B cell (primary cell): ENCODE measurements at regions not wholly inside any gene's neighbourhood (a gene's known extent, or its start where the extent isn't known, plus 50 kb on each side); places are given as distances from the start of the nearest gene placed in this dataset.

Experiments used
- ATAC-seq: fragments of 200-7000 bp; cut with Tn5 transposase; one replicate; pipeline ENCODE4 v1.10.0; 2021; ENCODE audit warnings: low read depth, mild to moderate bottlenecking, moderate number of reproducible peaks, moderate library complexity
- CTCF ChIA-PET: fragments of 350-600 bp; sonication (Branson Sonifier 250); formaldehyde crosslinking; loops from one replicate; lab custom pipeline; 2021; ENCODE audit warnings: antibody characterized with exemption, inconsistent platforms; lab: Charles Lee
- POLR2A ChIA-PET: fragments of 350-600 bp; sonication (Branson Sonifier 250); formaldehyde crosslinking; loops from one replicate; lab custom pipeline; 2021; ENCODE audit warnings: antibody characterized with exemption; lab: Charles Lee
- DNase-seq: peaks from one replicate; pipeline ENCODE4 v3.0.0; 2013
- H2AFZ ChIP-seq: 2 replicates; pipeline ENCODE4 v1.6.1; 2012; ENCODE audit warnings: mild to moderate bottlenecking, low read depth, low read length; ENCODE audit not compliant: insufficient read depth, poor library complexity, severe bottlenecking
- H3K27ac ChIP-seq, 2 donors: 1 replicate in 1 of 2; 2 replicates in 1 of 2; pipeline ENCODE4 v1.5.1; 2012 to 2013; ENCODE audit warnings: low read length in 2 of 2, mild to moderate bottlenecking in 2 of 2, moderate library complexity in 1 of 2
- H3K27me3 ChIP-seq, 4 experiments: fragments of 200-600 bp in 1 of 4; sonication (generic) in 1 of 4; replicated peaks in 1 of 4; 1 replicate in 2 of 4; 2 replicates in 2 of 4; pipeline versions ENCODE4 v1.6.1 to v1.7.0; 2013 to 2016; ENCODE audit warnings: low read length in 3 of 4, mild to moderate bottlenecking in 2 of 4, mixed read lengths in 1 of 4, moderate library complexity in 1 of 4; ENCODE audit not compliant: insufficient read depth in 4 of 4, control insufficient read depth in 3 of 4; ENCODE audit errors: control extremely low read depth in 1 of 4
- H3K36me3 ChIP-seq, 2 experiments: replicated peaks in 1 of 2; 1 replicate in 1 of 2; 2 replicates in 1 of 2; pipeline versions ENCODE4 v1.6.1 to v1.7.1; 2013; ENCODE audit warnings: low read length in 1 of 2; ENCODE audit not compliant: insufficient read depth in 2 of 2, control insufficient read depth in 1 of 2; ENCODE audit errors: control extremely low read depth in 1 of 2, extremely low read depth in 1 of 2
- H3K4me1 ChIP-seq, 2 donors: fragments of 200-600 bp in 1 of 2; sonication (generic) in 1 of 2; 1 replicate in 1 of 2; 2 replicates in 1 of 2; pipeline versions ENCODE4 v1.5.1 to v1.6.1; 2013 to 2017; ENCODE audit warnings: low read length in 2 of 2; ENCODE audit not compliant: control insufficient read depth in 2 of 2, insufficient read depth in 2 of 2
- H3K4me2 ChIP-seq: replicated peaks from 2 replicates; pipeline ENCODE3; 2012; ENCODE audit warnings: mild to moderate bottlenecking, low read depth, low read length; ENCODE audit not compliant: poor library complexity, severe bottlenecking
- H3K4me3 ChIP-seq, 5 experiments: fragments of 200-600 bp in 1 of 5; sonication (generic) in 1 of 5; 1 replicate in 3 of 5; 2 replicates in 2 of 5; pipeline versions ENCODE4 v1.5.1 to v1.7.0; 2011 to 2016; ENCODE audit warnings: low read length in 4 of 5, mild to moderate bottlenecking in 4 of 5, low read depth in 2 of 5, control low read depth in 1 of 5, moderate library complexity in 1 of 5; ENCODE audit not compliant: insufficient read depth in 1 of 5; ENCODE audit errors: control extremely low read depth in 1 of 5, extremely low read depth in 1 of 5
- H3K79me2 ChIP-seq: fragments of 200-600 bp; sonication (generic); one replicate; pipeline ENCODE4 v1.6.0; 2016; ENCODE audit warnings: low read length; ENCODE audit not compliant: control insufficient read depth, insufficient read depth
- H3K9ac ChIP-seq: fragments of 200-600 bp; sonication (generic); 2 replicates; pipeline ENCODE4 v1.6.1; 2017; ENCODE audit warnings: mild to moderate bottlenecking, low read length, moderate library complexity
- H3K9me3 ChIP-seq, 3 donors: one replicate each; pipeline versions ENCODE4 v1.6.1 to v1.7.1; 2013; ENCODE audit warnings: low read length in 2 of 3; ENCODE audit not compliant: control insufficient read depth in 2 of 3, insufficient read depth in 1 of 3; ENCODE audit errors: control extremely low read depth in 1 of 3
- H4K20me1 ChIP-seq: 2 replicates; pipeline ENCODE4 v1.6.0; 2012; ENCODE audit warnings: mild to moderate bottlenecking, low read length; ENCODE audit not compliant: insufficient read depth, control insufficient read depth, poor library complexity, severe bottlenecking
- H3K27ac Mint-ChIP-seq: one replicate; pipeline ENCODE4 v1.8.0; 2021; ENCODE audit warnings: mixed read lengths
- H3K27me3 Mint-ChIP-seq: one replicate; pipeline ENCODE4 v1.8.0; 2021; ENCODE audit warnings: mixed read lengths
- H3K4me1 Mint-ChIP-seq: one replicate; pipeline ENCODE4 v1.8.0; 2021; ENCODE audit warnings: mixed read lengths
- H3K4me3 Mint-ChIP-seq: one replicate; pipeline ENCODE4 v1.8.0; 2021; ENCODE audit warnings: mixed read lengths
- H3K9me3 Mint-ChIP-seq: one replicate; pipeline ENCODE4 v1.8.0; 2022; ENCODE audit warnings: mixed read lengths; ENCODE audit not compliant: insufficient read depth
- CTCF ChIP-seq: fragments of 200-600 bp; IDR thresholded peaks from one replicate; pipeline ENCODE4 v1.8.0; 2022; ENCODE audit warnings: antibody characterized with exemption, mild to moderate bottlenecking
- EZH2 ChIP-seq: IDR thresholded peaks from 2 replicates; pipeline ENCODE4 v1.6.1; 2012; ENCODE audit warnings: borderline replicate concordance, low read depth, mild to moderate bottlenecking, moderate library complexity, low read length; ENCODE audit not compliant: insufficient read depth, poor library complexity, severe bottlenecking
- WGBS: methylation state at CpG from one replicate; pipeline ENCODE4 v1.1.5; 2013; ENCODE audit warnings: missing lambda C conversion rate; ENCODE audit not compliant: insufficient coverage; 5-methylcytosine and 5-hydroxymethylcytosine counted together
- intact Hi-C: fragments of 100-400 bp; cut with micrococcal nuclease; formaldehyde crosslinking; loops from one replicate; pipeline ENCODE4 v1.10.0; 2022

- Mint-ChIP-seq H3K27ac (no peak overlapping the region), H3K4me3 (no peak overlapping the region), H3K9me3 (no peaks in the 10 kb centered on the region), H3K4me1 (no peaks in the 10 kb centered on the region), H3K27me3 (peaks cover 41% of the 10 kb centered on the region)
- Histone ChIP-seq H2AFZ (peak overlapping the region; percentile 1), H3K4me2 (no peak overlapping the region), H3K4me3 (no peak overlapping the region), H3K4me1 (no peaks in the 10 kb centered on the region), H3K9me3 (no peaks in the 10 kb centered on the region), H3K36me3 (no peaks in the 10 kb centered on the region), H3K79me2 (no peaks in the 10 kb centered on the region), H3K27me3 (peaks cover 0 to 21% (median 12%) of the 10 kb centered on the region in 4 experiments), H3K9ac (no peak overlapping the region), H3K27ac (no peak overlapping the region), H4K20me1 (no peaks in the 10 kb centered on the region)
- TF ChIP-seq EZH2 (no peak), CTCF (no peak)
- CTCF ChIA-PET, result interaction anchor here (1.3 kb wide), 1 partner anchor 52 kb away, joined by 3 read pairs; no protein-coding TSS in a partner anchor
- ATAC-seq (no peak), DNase-seq (no peak)
- POLR2A ChIA-PET, result no interaction called here
- 13% methylated on average over 4 of the region's 8 CpGs for WGBS
- intact Hi-C loops, result no loop called here
Observed at GRCh38 chr18:76656925-76657827, 162.1 kb upstream of the ZNF516 start.

GRCh38 chr18:76654577-76654976 is 159.5 kb upstream of the ZNF516 start:
- Histone ChIP-seq H3K4me3 (no peak overlapping the region), H3K4me2 (no peak overlapping the region), H4K20me1 (no peaks in the 10 kb centered on the region), H3K9ac (no peak overlapping the region), H3K9me3 (no peaks in the 10 kb centered on the region), H3K27ac (no peak overlapping the region), H3K4me1 (no peaks in the 10 kb centered on the region), H2AFZ (no peak overlapping the region), H3K36me3 (no peaks in the 10 kb centered on the region), H3K27me3 (peaks cover 0 to 21% (median 13%) of the 10 kb centered on the region in 4 experiments), H3K79me2 (no peaks in the 10 kb centered on the region)
- no peaks in the 10 kb centered on the region for H3K4me1 Mint-ChIP-seq
- no peaks in the 10 kb centered on the region for H3K9me3 Mint-ChIP-seq
- peaks cover 39% of the 10 kb centered on the region for H3K27me3 Mint-ChIP-seq
- intact Hi-C loops, result no loop called here
- ChIA-PET POLR2A (no interaction called here), CTCF (no interaction called here)
- WGBS, result 71% methylated on average over 4 of the region's 4 CpGs
- no peak for DNase-seq
- H3K27ac Mint-ChIP-seq, result no peak overlapping the region
- ATAC-seq, result no peak
- TF ChIP-seq CTCF, result no peak
- no peak for TF ChIP-seq EZH2
- no peak overlapping the region for H3K4me3 Mint-ChIP-seq
